GOT3 (cell line): ENCODE measurements at regions not wholly inside any gene's neighbourhood (a gene's known extent, or its start where the extent isn't known, plus 50 kb on each side); places are given as distances from the start of the nearest gene placed in this dataset.
"Not testable (repeated sequence)": the region's sequence is repeated elsewhere in the genome, so short reads cannot be mapped to it uniquely, and the experiment has no call there.

ENCODE experiments used
- DNase-seq: peaks from one replicate; lab custom pipeline; 2025; ENCODE audit warnings: mixed read lengths; lab: John Stamatoyannopoulos, UW

DNA sequence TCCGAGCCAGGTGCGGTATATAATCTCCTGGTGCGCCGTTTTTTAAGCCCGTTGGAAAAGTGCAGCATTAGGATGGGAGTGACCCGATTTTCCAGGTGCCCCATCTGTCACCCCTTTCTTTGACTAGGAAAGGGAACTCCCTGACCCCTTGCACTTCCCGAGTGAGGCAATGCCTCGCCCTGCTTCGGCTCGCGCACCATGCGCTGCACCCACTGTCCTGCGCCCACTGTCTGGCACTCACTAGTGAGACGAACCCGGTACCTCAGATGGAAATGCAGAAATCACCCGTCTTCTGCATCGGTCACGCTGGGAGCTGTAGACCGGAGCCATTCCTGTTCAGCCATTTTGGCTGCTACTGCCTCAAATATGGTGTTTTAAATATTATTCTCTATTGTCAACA lies 198.0 kb downstream of the MEIS1 start:
- DNase-seq: not testable (repeated sequence)

DNA sequence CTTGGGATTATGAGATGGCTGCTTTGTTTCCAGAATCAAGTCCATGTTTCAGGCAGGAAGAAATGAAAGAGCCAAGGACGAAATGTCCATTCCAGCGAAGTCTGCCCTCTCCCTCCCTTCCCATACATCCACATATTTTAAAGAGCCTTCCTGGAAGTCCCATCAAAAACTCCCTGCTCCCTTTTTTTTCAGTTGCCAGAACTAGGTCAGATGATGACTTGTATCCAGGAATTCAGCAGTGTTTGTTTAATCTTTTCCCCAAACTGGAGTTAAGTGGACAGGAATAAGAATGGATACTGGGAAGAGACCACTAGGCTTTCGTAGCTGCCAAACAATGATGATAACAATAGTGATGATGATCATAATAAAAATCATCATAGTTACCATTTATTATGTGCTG lies 198.7 kb downstream of the MEIS1 start:
- no peak for DNase-seq

DNA sequence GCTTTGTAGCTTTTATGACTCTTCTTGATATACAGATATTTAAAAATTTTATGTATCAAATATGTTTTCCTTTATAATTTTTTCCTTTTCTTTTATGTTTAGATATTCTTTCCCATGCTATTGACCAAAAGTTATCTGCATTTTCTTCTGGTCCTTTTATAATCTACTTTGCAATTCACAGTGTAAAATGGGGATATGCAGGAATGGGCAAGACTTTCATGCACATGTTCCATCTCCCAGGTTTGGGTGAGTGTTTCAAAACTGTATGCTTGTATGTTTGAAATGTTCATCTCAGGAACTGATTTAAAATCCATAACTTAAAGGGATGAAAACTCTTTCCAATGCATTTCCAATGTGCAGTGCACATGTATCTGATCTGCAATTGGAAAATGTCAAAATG lies 199.9 kb downstream of the MEIS1 start:
- no peak for DNase-seq

DNA sequence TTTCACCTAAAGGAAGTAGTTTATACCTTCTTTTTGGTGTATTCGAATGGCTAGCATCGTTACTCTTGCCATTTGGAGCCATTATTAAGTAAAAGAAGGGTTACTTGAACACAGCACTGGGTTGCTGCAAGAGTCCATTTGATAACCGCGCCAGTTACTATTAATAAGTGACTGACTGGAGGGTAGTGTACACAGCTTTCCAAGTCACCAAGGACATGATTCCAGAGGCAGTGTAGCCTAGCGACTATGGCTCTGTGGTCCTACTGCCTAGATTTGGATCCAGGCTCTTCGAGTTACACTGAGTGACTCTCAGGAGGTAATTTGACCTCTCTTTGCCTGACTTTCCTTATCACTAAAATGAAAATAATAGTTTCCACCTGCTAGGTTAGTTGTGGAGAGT lies 206.8 kb downstream of the MEIS1 start:
- no peak for DNase-seq

DNA sequence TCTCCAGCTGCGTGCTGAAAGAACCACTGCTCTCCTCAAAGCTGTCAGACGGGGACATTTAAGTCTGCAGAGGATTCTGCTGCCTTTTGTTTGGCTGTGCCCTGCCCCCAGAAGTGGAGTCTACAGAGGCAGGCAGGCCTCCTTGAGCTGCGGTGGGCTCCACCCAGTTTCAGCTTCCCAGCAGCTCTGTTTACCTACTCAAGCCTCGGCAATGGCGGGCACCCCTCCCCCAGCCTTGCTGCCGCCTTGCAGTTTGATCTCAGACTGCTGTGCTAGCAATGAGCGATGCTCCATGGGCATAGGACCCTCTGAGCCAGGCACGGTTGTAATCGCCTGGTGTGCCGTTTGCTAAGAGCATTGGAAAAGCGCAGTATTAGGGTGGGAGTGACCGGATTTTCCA lies 213.2 kb downstream of the MEIS1 start:
- peak; percentile 1 for DNase-seq

DNA sequence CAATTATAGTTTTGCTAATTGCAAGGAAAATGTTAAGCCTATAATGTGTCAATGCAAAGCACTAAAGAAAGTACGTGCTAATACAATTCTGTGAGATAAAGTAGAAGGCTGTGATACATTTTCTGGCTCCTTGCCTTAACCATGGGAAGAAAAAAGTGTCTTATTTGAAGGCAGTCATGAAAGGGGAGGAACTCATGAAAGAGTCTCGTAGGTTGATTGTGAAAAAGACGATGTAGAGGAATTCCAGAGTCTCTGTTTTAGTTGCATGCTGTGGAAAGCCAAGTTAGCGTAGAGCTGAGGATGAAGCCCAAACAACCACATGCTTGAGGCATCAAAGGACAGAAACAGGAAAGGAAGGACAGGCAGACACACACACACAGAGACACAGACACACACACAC lies 214.1 kb downstream of the MEIS1 start:
- DNase-seq: no peak

DNA sequence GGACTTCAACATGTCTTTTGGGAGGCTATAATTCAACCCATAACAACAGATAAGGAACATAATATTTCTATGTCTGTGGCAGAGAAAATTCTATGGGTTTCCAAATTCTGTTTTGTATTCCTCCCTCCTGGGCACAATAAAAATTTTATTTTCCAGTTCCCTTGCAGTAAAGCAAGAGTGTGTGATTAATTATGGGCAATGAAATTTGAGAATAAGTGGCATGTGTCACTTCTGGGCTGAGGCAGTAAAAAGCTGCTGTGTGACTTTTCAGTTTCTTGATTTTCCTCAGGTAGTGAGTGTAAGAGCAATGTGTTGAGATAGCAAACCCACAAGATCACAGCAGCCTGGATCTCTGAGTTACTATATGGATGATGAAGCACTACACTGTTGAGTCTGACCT lies 216.4 kb downstream of the MEIS1 start:
- no peak for DNase-seq

DNA sequence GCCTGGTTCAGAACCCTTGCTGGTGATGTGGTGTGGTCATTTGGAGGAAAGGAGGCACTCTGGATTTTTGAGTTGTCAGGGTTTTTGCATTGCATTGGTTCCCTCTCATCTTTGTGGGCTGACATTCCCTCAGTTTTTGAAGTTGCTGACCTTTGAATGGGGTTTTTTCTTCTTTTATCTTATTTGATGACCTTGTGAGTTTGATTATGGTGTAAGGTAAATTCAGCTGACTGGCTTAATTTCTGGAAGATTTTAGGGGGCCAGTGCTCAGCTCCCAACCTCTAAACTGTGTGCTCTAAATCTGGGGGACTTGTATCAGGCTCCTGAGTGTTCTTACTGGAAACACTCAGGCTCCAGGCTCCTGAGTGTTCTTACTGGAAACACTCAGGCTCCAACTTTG lies 225.9 kb downstream of the MEIS1 start:
- DNase-seq: no peak

DNA sequence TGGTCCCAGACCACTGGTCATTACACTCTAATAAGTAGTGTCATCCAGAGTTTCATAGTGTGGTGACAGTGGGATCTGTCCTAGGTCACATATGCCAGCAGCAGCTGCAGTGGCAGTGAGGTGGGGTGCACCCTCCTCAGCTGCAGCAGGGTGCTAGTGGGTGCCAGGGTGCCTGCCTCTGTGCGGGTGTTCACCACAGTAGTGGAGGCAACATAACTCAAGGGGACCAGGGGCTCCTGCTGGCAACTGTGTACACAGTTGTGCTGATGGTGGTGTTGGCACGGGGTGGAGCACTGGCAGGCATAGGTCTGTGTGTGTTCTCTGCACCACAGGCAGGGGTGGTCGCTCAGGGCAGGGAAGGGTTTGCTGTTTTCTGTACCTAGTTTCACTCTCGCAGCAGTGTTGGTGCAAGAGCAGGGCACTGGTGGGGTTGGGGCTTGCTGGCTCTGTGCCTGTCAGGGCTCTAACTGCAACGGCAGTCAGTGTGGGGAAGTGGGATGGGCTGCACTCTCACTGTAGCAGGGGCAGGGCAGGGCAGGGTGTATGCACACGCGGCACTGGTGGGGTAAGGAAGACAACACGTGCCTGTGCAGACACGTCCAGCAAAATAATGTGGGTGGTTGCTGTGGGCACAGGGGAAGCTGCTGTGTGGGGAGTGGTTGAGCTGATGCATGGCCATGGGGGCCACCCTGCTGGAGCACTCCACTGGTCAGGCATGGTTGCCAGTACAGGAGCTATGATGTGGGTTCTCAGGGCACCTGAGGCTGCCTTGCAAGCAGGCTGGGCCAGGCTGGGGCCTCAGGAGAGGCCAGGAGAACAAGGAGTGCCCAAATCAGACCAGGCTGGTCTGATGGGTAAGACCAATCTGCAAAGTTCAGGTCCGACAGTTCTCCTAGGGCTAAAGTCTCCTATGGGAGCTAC lies 226.6 kb downstream of the MEIS1 start:
- no peak for DNase-seq

DNA sequence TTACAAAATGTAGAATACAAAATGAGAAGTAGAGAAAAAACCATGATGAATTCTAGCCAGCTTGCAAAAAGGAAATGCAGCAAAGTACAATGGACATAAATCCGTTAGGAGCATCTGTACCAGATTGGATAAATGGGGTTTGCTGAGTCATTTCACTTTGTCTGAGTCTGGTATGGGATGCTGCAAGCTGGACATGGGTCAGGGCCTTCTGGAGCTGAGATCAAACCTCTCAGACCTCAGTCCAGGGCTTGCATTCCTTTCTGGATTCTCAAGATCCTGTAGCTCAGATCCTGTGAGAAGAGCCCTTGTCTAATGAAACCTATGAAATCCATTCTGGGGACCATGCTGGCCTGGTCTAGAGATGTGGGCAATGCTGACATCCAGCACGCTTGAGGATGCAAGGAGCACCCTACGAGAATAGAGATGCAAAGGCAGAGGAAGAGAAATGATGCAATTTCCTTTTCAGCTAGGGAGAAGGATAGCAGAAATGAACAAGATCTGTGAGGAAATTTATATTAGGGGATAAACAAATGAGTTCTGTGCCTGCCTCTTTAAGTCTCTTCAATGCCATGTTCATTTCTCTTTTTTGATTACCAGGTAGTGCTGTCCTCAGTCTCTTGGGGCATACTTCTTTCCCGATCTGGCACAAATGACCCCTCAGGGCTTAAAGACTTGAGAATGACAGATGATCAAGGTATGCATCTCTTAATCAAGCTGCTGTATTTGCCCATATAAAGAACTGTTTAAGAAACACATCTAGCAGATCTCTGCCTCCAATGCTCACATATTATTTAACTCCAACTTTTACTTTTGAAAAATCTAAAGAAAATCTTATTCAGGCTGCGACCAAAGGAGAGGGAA lies 230.4 kb downstream of the MEIS1 start:
- no peak for DNase-seq

DNA sequence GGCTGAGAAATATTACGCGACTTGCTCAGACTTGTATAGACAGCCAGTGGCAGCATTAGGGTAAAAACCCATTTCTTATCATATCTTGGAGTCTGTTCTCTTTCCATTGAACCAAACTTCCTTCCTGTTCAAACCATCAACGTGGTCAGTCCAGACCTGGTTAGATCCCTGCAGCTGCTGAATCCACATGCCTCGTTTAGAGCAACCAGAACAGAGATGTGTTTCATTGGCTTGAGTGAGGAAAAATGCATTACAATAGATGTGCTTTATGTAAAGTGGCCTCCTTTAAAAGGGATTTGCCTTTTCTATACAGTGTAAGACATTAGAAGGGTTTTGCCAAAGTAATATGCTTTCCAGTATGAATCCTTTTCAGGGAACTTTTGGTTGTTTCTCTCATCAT lies 232.4 kb downstream of the MEIS1 start:
- no peak for DNase-seq

DNA sequence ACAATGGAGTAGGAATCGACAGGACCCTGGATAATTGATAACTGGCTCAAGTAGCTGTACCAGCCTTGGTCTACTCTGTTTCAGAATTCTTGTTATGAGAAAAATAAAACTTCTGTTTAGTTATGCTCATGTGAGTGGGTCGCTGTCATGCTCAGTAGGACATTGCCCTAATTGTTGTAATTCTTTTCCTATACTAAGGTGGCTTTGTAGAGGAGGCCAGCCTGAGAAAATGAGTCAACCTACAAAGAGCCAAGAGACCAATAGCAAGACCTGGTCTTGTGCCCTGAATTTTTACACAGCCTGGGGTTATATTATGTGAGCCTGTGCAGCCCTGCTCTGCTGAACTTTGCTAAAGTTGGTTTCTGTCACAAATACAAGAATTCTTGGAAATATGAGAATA lies 238.4 kb downstream of the MEIS1 start:
- no peak for DNase-seq

DNA sequence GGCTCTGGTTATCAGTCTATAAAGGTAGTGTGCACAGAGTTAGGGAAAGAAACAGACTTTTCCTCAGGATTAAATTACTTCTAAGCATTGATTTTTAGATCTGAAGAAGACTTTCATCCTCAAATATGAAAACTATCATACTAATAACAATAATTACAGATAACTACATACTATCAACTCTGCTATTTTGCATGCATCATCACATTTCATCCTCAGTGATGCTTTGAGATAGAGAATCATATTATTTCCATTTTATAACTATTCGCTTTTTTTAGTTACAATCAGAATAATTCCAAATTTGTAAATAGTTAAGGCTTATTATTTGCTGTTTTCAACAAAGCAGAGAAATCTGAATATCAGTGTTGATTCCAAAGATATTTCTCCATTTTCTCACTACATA lies 239.2 kb downstream of the MEIS1 start:
- DNase-seq: no peak

DNA sequence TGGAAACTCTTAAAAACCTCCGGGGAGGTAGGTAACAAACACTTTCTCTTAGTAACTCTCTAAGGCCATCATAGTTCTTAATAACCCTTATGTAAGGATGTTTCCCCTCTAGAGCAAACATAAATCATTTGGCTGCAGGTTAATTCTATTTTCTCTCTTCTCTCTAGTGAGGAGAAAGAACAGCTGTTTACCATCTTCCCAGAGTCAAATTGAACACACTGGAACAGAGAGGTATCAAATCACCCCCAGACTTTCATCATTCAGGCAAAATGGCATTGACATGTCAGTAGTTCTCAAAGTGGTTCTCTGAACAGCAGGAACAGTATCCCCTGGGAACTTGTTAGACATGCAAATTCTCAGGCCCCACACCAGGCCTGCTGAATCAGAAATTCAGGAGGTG lies 240.7 kb downstream of the MEIS1 start:
- DNase-seq: no peak

DNA sequence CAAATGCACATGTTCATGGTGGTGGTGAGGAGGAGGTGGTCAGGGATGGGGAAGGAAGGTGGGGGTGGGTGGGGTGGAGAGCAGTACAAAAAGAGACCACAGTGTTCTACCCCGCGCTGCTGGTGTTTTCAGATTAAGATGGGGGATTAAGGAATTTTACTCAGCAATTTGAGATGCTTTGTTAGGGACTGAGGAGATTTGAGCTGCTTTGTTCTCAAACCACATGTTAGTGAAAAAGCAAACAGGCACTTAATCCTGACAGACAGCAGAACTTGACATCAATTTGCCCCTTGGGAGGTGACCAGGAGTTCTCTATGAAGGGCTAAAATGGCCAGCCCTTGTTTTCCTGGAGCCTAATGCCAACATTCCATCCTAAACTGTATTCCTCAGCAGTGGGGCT lies 244.5 kb downstream of the MEIS1 start:
- DNase-seq: no peak

DNA sequence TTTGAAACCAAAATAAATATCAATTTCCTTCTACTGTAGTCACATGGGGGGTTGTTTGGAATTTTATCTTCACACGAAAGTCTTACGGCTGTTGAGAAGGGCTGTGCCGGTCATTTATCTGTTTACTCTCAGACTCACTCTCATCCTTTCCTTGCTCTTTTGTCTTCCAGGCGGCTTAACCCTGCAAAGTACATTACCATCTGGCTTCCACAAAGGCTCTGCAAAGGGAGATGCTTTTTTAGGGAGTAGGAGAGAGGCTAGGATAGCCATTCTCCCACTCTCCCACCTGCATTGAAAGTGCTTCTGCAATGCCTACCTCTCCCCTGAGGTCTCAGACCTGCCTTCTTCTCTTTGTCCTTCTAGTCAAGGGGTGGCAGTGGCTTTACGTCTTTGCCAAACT lies 247.6 kb downstream of the MEIS1 start:
- no peak for DNase-seq

DNA sequence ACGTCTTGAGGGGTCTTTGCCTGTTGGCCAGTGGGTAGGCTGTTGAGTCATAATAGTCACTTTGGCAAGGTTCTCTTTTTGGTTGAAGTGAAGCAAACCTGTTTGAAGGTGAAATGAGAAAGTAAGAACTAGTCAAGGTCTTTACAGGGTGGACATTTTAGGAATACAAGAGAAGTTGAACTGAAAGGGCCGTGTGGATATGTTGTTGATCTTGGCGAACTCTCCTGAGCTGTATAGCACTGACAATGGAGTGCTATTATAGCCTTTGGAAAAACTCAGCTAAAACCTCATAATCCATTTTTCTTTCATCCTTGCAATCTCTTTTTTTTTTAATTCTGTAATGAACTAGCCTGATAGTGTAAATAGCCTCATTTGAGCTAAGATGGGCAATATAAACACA lies 248.1 kb downstream of the MEIS1 start:
- DNase-seq: no peak

DNA sequence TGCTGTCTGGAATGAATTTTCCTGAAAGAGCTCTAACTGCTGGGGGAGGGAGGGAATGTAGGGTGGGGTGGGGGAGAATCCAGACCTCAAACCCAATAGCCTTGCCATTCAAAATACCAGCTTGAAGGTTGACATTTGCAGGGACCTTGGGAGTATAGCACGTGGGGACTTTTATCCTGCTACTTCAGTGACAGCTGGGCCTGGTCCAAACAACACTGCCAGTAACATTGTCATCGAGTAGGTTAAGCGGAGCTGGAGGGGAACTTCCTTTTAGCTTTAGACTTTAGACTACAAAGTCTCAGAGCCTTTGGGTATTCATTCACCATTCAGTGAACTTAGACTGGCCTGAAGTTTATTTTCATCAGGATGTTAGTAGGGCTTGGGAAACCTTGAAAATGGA lies 248.7 kb downstream of the MEIS1 start:
- no peak for DNase-seq

DNA sequence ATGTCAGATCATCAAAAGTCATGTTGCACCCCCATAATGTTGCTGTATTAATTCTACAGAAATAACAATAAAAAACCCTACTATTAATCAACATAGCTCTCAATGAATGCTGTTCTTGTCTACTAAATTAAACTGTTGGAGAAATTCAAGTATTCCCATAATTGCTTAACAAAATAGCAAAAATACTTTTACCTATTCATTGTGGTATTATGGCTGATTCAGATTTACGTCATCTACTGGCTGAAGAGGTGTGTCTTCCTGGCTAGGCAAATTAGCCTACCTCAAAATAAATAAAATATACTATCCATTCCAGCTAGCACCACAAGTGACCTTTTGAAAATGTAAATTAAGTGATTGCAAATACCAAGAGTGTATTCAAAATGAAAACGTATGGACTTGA lies 249.4 kb downstream of the MEIS1 start:
- DNase-seq: no peak

DNA sequence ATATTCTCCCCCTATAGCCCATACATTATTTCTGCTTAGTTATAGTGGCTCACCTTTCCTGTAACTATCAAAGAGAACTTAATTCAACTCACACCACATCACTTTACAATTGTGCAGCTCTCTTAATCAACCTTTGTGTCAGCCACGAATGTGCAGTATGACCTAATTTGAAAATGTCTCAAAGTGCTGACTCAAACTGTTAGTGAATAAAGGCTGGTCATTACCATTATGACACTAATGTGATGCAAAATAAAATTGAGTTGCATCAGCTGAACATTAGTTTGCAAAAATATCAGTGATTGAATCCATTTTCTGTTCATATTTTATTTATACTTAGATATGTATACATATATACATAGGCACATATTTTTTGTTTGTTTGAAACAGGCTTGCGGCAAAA lies 251.8 kb downstream of the MEIS1 start:
- no peak for DNase-seq

DNA sequence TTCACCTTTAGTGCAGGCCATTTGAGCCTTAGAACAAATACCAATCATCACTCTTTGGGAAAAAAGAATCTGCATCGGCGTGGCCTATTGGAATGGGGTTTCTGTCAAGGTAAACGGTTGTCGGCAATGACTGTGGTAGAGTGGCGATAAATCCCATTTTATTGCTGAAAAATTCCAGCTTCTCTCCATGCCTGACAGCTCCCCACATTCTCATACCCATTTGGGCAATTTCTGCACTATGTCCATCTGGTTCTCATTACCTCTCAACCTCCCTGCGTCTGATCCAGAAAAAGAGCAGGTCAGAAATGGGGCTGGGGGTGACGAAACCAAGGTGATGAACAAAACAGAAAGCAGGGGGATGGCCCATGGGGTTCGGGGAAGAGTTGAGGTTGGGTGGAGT lies 254.0 kb downstream of the MEIS1 start:
- no peak for DNase-seq

DNA sequence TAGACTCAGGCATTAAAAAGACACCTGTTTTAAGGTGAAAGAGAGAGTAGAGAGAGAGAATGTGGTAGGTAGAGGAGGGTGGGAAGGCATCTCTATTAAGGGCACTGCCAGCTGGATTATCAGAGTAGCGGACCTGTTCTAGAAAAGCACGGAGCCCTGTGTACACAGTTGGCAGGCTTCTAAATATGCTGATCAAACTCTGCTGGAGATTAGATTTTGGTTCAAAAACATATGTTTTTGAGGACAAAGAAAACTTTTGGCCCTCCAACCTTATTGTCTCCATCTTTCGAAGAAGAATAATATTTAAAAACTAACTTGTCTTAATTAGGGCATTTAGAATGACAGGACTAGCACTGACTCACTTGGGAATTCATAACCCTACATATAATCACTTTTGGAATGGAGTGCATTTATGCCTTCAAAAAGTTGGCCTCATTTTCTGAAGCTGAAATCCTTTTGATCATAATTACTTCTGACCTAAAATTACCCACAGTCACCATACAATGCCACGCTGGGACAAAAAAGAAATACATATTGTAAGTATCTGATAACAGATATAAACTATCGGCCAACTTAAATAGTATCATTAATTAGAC lies 254.6 kb downstream of the MEIS1 start:
- no peak for DNase-seq
